Hepatocyte (in vitro differentiated cells): ENCODE measurements at regions not wholly inside any gene's neighbourhood (a gene's known extent, or its start where the extent isn't known, plus 50 kb on each side); places are given as distances from the start of the nearest gene placed in this dataset.

Experiments
- CTCF ChIP-seq: fragments of 200-600 bp; sonication (generic); IDR thresholded peaks from 2 replicates; pipeline ENCODE4 v1.5.1; 2016; ENCODE audit warnings: antibody characterized with exemption, mild to moderate bottlenecking; ENCODE audit not compliant: poor library complexity
- EZH2 ChIP-seq: fragments of 200-600 bp; sonication (generic); IDR thresholded peaks from 2 replicates; pipeline ENCODE4 v1.6.1; 2016; ENCODE audit warnings: antibody characterized with exemption, mild to moderate bottlenecking, borderline replicate concordance
- EZH2phosphoT487 ChIP-seq: fragments of 200-600 bp; sonication (generic); IDR thresholded peaks from one replicate; pipeline ENCODE4 v1.6.1; 2018; ENCODE audit warnings: antibody characterized with exemption, mild to moderate bottlenecking, low read depth, moderate library complexity; ENCODE audit not compliant: unreplicated experiment, severe bottlenecking

DNA sequence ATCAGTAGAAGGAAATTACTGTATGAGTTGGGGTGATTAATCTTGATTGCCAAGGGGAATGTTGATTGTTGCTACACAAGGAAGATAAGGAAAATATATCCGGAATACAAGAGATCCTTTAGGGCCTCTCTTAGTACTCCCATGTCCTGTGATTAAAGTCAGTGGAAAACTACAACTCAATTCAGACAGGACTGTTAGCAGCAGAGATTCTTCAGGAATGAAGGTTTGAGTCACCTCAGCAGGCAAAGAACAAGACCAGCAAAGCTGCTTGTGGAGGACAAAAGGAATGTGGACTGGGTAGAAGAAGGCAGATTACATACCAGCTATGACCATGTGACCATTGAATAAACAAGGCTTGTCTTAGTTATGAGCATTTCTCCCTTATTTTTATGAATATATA is 478.2 kb downstream of the BUD13 start:
- TF ChIP-seq CTCF (no peak), EZH2 (no peak), EZH2phosphoT487 (no peak)
